ENCODE measurements at regions not wholly inside any gene's neighbourhood (a gene's known extent, or its start where the extent isn't known, plus 50 kb on each side); places are given as distances from the start of the nearest gene placed in this dataset.

GRCh38 chr2:212709280-212709679, 170.7 kb upstream of the ERBB4 start:
- Histone ChIP-seq H3K27me3 (ENCODE audit: insufficient read depth, low read length) (no peaks in the 10 kb centered on the region), H3K9me3 (ENCODE audit: low read length) (no peaks in the 10 kb centered on the region), H3K9ac (ENCODE audit: low read length) (no peak overlapping the region), H3K4me2 (ENCODE audit: low read length) (no peak overlapping the region), H3K4me3 (ENCODE audit: low read depth, low read length, poor library complexity, severe bottlenecking) (no peak overlapping the region), H3K27ac (ENCODE audit: low read depth, low read length, poor library complexity, severe bottlenecking) (no peak overlapping the region), H3K36me3 (ENCODE audit: insufficient read depth, low read length) (no peaks in the 10 kb centered on the region), H3K9me2 (ENCODE audit: low read depth, low read length) (no peaks in the 10 kb centered on the region), H2AFZ (ENCODE audit: low read length) (no peak overlapping the region), H4K20me1 (ENCODE audit: insufficient read depth, low read length) (no peaks in the 10 kb centered on the region), H3F3A (ENCODE audit: insufficient read depth, low read length) (no peaks in the 10 kb centered on the region), H3K4me1 (ENCODE audit: insufficient read depth, low read length, severe bottlenecking) (no peaks in the 10 kb centered on the region), H3K79me2 (ENCODE audit: insufficient read depth, low read length) (no peaks in the 10 kb centered on the region)
- TF ChIP-seq CTCF (IDR thresholded peaks at IDR 0.05; ENCODE audit: low read length), result no peak
- TF ChIP-seq EZH2 (IDR thresholded peaks at IDR 0.05; ENCODE audit: borderline replicate concordance, low read length), result no peak

- Histone ChIP-seq H3K4me3 (ENCODE audit: low read depth, low read length, poor library complexity, severe bottlenecking) (no peak overlapping the region), H3K9me3 (ENCODE audit: low read length) (no peaks in the 10 kb centered on the region), H3K4me1 (ENCODE audit: insufficient read depth, low read length, severe bottlenecking) (no peaks in the 10 kb centered on the region), H3F3A (ENCODE audit: insufficient read depth, low read length) (no peaks in the 10 kb centered on the region), H3K79me2 (ENCODE audit: insufficient read depth, low read length) (no peaks in the 10 kb centered on the region), H4K20me1 (ENCODE audit: insufficient read depth, low read length) (no peaks in the 10 kb centered on the region), H3K9me2 (ENCODE audit: low read depth, low read length) (no peaks in the 10 kb centered on the region), H3K4me2 (ENCODE audit: low read length) (no peak overlapping the region), H3K9ac (ENCODE audit: low read length) (no peak overlapping the region), H3K27me3 (ENCODE audit: insufficient read depth, low read length) (no peaks in the 10 kb centered on the region), H3K36me3 (ENCODE audit: insufficient read depth, low read length) (no peaks in the 10 kb centered on the region), H3K27ac (ENCODE audit: low read depth, low read length, poor library complexity, severe bottlenecking) (no peak overlapping the region), H2AFZ (ENCODE audit: low read length) (no peak overlapping the region)
- TF ChIP-seq EZH2 (IDR thresholded peaks at IDR 0.05; ENCODE audit: borderline replicate concordance, low read length), result no peak
- TF ChIP-seq CTCF (IDR thresholded peaks at IDR 0.05; ENCODE audit: low read length), result no peak
Measured at GRCh38 chr2:212708355-212708754, 169.8 kb upstream of the ERBB4 start.

GRCh38 chr2:212695426-212695825, 156.8 kb upstream of the ERBB4 start:
- H2AFZ ChIP-seq (ENCODE audit: low read length), result no peak overlapping the region
- H3K36me3 ChIP-seq (ENCODE audit: insufficient read depth, low read length), result no peaks in the 10 kb centered on the region
- no peaks in the 10 kb centered on the region for H3K4me1 ChIP-seq (ENCODE audit: insufficient read depth, low read length, severe bottlenecking)
- no peak overlapping the region for H3K27ac ChIP-seq (ENCODE audit: low read depth, low read length, poor library complexity, severe bottlenecking)
- H3K79me2 ChIP-seq (ENCODE audit: insufficient read depth, low read length), result no peaks in the 10 kb centered on the region
- no peak overlapping the region for H3K9ac ChIP-seq (ENCODE audit: low read length)
- H3K4me3 ChIP-seq (ENCODE audit: low read depth, low read length, poor library complexity, severe bottlenecking), result no peak overlapping the region
- H3K4me2 ChIP-seq (ENCODE audit: low read length), result no peak overlapping the region
- H3K9me2 ChIP-seq (ENCODE audit: low read depth, low read length), result no peaks in the 10 kb centered on the region
- no peaks in the 10 kb centered on the region for H3K27me3 ChIP-seq (ENCODE audit: insufficient read depth, low read length)
- no peaks in the 10 kb centered on the region for H3K9me3 ChIP-seq (ENCODE audit: low read length)
- no peaks in the 10 kb centered on the region for H3F3A ChIP-seq (ENCODE audit: insufficient read depth, low read length)
- no peaks in the 10 kb centered on the region for H4K20me1 ChIP-seq (ENCODE audit: insufficient read depth, low read length)
- TF ChIP-seq CTCF (IDR thresholded peaks at IDR 0.05; ENCODE audit: low read length) (no peak), EZH2 (IDR thresholded peaks at IDR 0.05; ENCODE audit: borderline replicate concordance, low read length) (no peak)
